ENCODE measurements at regions not wholly inside any gene's neighbourhood (a gene's known extent, or its start where the extent isn't known, plus 50 kb on each side); places are given as distances from the start of the nearest gene placed in this dataset.

- TF ChIP-seq CTCF (IDR thresholded peaks at IDR 0.05) (no peak), POLR2A (IDR thresholded peaks at IDR 0.05) (no peak)
Measured at GRCh38 chrX:36626898-36627297, 381.3 kb upstream of the FAM47C start.

Data from lower leg skin (tissue), 3 donors.